HCT116 (cell line): ENCODE measurements at regions not wholly inside any gene's neighbourhood (a gene's known extent, or its start where the extent isn't known, plus 50 kb on each side); places are given as distances from the start of the nearest gene placed in this dataset.

Source experiments
- ATAC-seq: fragments of 200-7000 bp; cut with Tn5 transposase; 2 replicates; pipeline ENCODE4 v1.9.1; 2020; ENCODE audit warnings: mild to moderate bottlenecking, moderate library complexity
- BruUV-seq: library from RNA; stranded (reverse); fragments of 400-500 nt; replicated peaks from 2 replicates; lab custom pipeline; 2021; lab: Mats Ljungman, UMichigan
- CTCF ChIA-PET: fragments of 300-600 bp; sonication (Branson Sonifier 250); formaldehyde crosslinking; loops from one replicate; lab custom pipeline; 2021; ENCODE audit warnings: antibody characterized with exemption; lab: Charles Lee
- POLR2A ChIA-PET: fragments of 300-600, 350-600 bp; sonication (Branson Sonifier 250); formaldehyde crosslinking; loops from one replicate; lab custom pipeline; 2021; ENCODE audit warnings: antibody characterized with exemption; lab: Charles Lee
- RAD21 ChIA-PET, 2 experiments: fragments of 300-600 bp; sonication (Branson Sonifier 250); formaldehyde crosslinking; loops; one replicate each; lab custom pipeline; 2023; ENCODE audit warnings: low total read pairs in 2 of 2; ENCODE audit not compliant: uncharacterized antibody in 2 of 2, unreplicated experiment in 2 of 2, low non-redundant PET in 1 of 2; lab: Charles Lee
- DNase-seq: peaks from one replicate; pipeline ENCODE4 v3.0.0-alpha.2; 2010; ENCODE audit warnings: low read depth, low spot score
- H2AFZ ChIP-seq: fragments of 200-600 bp; shearing (Covaris generic), sonication (generic); 2 replicates; pipeline ENCODE4 v1.6.1; 2017; ENCODE audit warnings: low read depth, mixed run types, mixed read lengths, antibody characterized with exemption, low read length; ENCODE audit not compliant: poor library complexity, severe bottlenecking
- H3K27ac ChIP-seq: 2 replicates; pipeline ENCODE4 v1.5.1; 2012; ENCODE audit warnings: low read depth, low read length
- H3K27me3 ChIP-seq: fragments of 200-600 bp; sonication (generic); 2 replicates; pipeline ENCODE4 v1.6.1; 2016; ENCODE audit warnings: mixed run types, low read length, mixed read lengths; ENCODE audit not compliant: insufficient read depth
- H3K36me3 ChIP-seq, 2 experiments: fragments of 200-500 bp in 1 of 2; fragments of 200-600 bp in 1 of 2; sonication (Bioruptor generic) in 1 of 2; sonication (generic) in 1 of 2; 2 replicates each; pipeline versions ENCODE4 v1.5.1 to v1.6.1; 2014 to 2016; ENCODE audit warnings: low read length in 2 of 2, inconsistent platforms in 1 of 2, mixed read lengths in 1 of 2, mixed run types in 1 of 2; ENCODE audit not compliant: insufficient read depth in 2 of 2, control insufficient read depth in 1 of 2
- H3K4me1 ChIP-seq, 2 experiments: fragments of 200-600 bp in 1 of 2; sonication (generic) in 1 of 2; 2 replicates each; pipeline versions ENCODE4 v1.5.1 to v1.6.1; 2012 to 2017; ENCODE audit warnings: low read length in 2 of 2, inconsistent platforms in 1 of 2, mild to moderate bottlenecking in 1 of 2, mixed read lengths in 1 of 2, mixed run types in 1 of 2, moderate library complexity in 1 of 2; ENCODE audit not compliant: insufficient read depth in 2 of 2, control insufficient read depth in 1 of 2
- H3K4me2 ChIP-seq: fragments of 200-600 bp; sonication (generic); 2 replicates; pipeline ENCODE4 v1.6.1; 2017; ENCODE audit warnings: mixed run types, low read length, mixed read lengths
- H3K4me3 ChIP-seq, 2 experiments: fragments of 200-600 bp in 1 of 2; sonication (generic) in 1 of 2; replicated peaks in 1 of 2; 2 replicates each; pipeline ENCODE4 v1.5.1; 2011 to 2016; ENCODE audit warnings: low read length in 2 of 2, control low read depth in 1 of 2, low read depth in 1 of 2, mild to moderate bottlenecking in 1 of 2, mixed read lengths in 1 of 2, mixed run types in 1 of 2
- H3K79me2 ChIP-seq: fragments of 200-600 bp; sonication (generic); 2 replicates; pipeline ENCODE4 v1.6.1; 2017; ENCODE audit warnings: mild to moderate bottlenecking, mixed run types, low read length, moderate library complexity, mixed read lengths; ENCODE audit not compliant: insufficient read depth
- H3K9ac ChIP-seq: fragments of 200-600 bp; sonication (generic); 2 replicates; pipeline ENCODE4 v1.6.1; 2016; ENCODE audit warnings: low read length, mixed read lengths
- H3K9me2 ChIP-seq: fragments of 200-600 bp; sonication (generic), shearing (Covaris generic); 2 replicates; pipeline ENCODE4 v1.6.1; 2017; ENCODE audit warnings: mixed run types, mild to moderate bottlenecking, moderate library complexity; ENCODE audit not compliant: insufficient read depth
- H3K9me3 ChIP-seq, 2 experiments: fragments of 200-500 bp in 1 of 2; fragments of 200-600 bp in 1 of 2; sonication (Bioruptor generic) in 1 of 2; sonication (generic) in 1 of 2; 2 replicates each; pipeline ENCODE4 v1.6.1; 2014 to 2017; ENCODE audit warnings: low read length in 2 of 2, mixed read lengths in 2 of 2, inconsistent platforms in 1 of 2, low read depth in 1 of 2, mild to moderate bottlenecking in 1 of 2, mixed run types in 1 of 2, moderate library complexity in 1 of 2; ENCODE audit not compliant: control insufficient read depth in 1 of 2, insufficient read depth in 1 of 2
- H4K20me1 ChIP-seq: fragments of 200-600 bp; sonication (generic), shearing (Covaris generic); 2 replicates; pipeline ENCODE4 v1.6.1; 2017; ENCODE audit warnings: mixed run types, mild to moderate bottlenecking, moderate library complexity; ENCODE audit not compliant: insufficient read depth
- CBX3 ChIP-seq: IDR thresholded peaks from 2 replicates; pipeline ENCODE4 v1.6.1; 2012; ENCODE audit warnings: low read depth
- CEBPB ChIP-seq: IDR thresholded peaks from 2 replicates; pipeline ENCODE4 v1.6.1; 2012; ENCODE audit warnings: low read depth
- EZH2 ChIP-seq: fragments of 200-600 bp; sonication (generic); IDR thresholded peaks from 2 replicates; pipeline ENCODE4 v1.6.1; 2017; ENCODE audit warnings: antibody characterized with exemption, mixed run types
- EZH2phosphoT487 ChIP-seq: fragments of 200-600 bp; IDR thresholded peaks from 2 replicates; pipeline ENCODE4 v1.6.1; 2018; ENCODE audit warnings: antibody characterized with exemption, borderline replicate concordance
- JUND ChIP-seq: IDR thresholded peaks from 2 replicates; pipeline ENCODE4 v1.6.1; 2012
- POLR2A ChIP-seq: IDR thresholded peaks from 2 replicates; pipeline ENCODE4 v1.7.0; 2011; ENCODE audit warnings: borderline replicate concordance; ENCODE audit not compliant: insufficient read depth, insufficient read length; ENCODE audit errors: extremely low read depth
- POLR2AphosphoS5 ChIP-seq: IDR thresholded peaks from 2 replicates; pipeline ENCODE4 v1.6.1; 2011; ENCODE audit warnings: mild to moderate bottlenecking, low read depth, low read length, moderate library complexity
- SP1 ChIP-seq: IDR thresholded peaks from 2 replicates; pipeline ENCODE4 v1.6.1; 2012; ENCODE audit warnings: low read depth
- SRF ChIP-seq: IDR thresholded peaks from 2 replicates; pipeline ENCODE4 v1.6.1; 2012; ENCODE audit warnings: low read depth
- TCF7L2 ChIP-seq: IDR thresholded peaks from 2 replicates; pipeline ENCODE4 v1.7.0; 2011; ENCODE audit warnings: borderline replicate concordance, inconsistent platforms; ENCODE audit not compliant: insufficient read depth, insufficient read length; ENCODE audit errors: extremely low read depth
- YY1 ChIP-seq: IDR thresholded peaks from 2 replicates; pipeline ENCODE4 v1.6.1; 2011; ENCODE audit warnings: low read length, low read depth, moderate library complexity, mild to moderate bottlenecking; ENCODE audit not compliant: insufficient replicate concordance; ENCODE audit errors: extremely low read depth
- ZBTB33 ChIP-seq: IDR thresholded peaks from 2 replicates; pipeline ENCODE4 v1.6.1; 2011; ENCODE audit warnings: mild to moderate bottlenecking, low read length, moderate library complexity; ENCODE audit not compliant: insufficient replicate concordance; ENCODE audit errors: extremely low read depth
- ZNF274 ChIP-seq: fragments of 200-500 bp; sonication (Bioruptor generic); IDR thresholded peaks from 2 replicates; pipeline ENCODE4 v1.6.1; 2014; ENCODE audit warnings: mild to moderate bottlenecking, low read depth, low read length, inconsistent platforms
- intact Hi-C: fragments of 100-400 bp; cut with micrococcal nuclease; formaldehyde crosslinking; loops from 2 replicates; pipeline ENCODE4 v1.10.0; 2022
- TF ChIP-seq, protein P1 (sequence below): IDR thresholded peaks from 2 replicates; pipeline ENCODE4 v1.6.1; 2012
- TF ChIP-seq, protein P2 (sequence below), 3 experiments: fragments of 200-600 bp in 1 of 3; sonication (generic) in 1 of 3; IDR thresholded peaks in 2 of 3; conservative IDR thresholded peaks in 1 of 3; 2 replicates each; pipeline ENCODE4 v1.5.1; 2012 to 2017; ENCODE audit warnings: low read depth in 2 of 3, low read length in 2 of 3, antibody characterized with exemption in 1 of 3, borderline replicate concordance in 1 of 3, control low read depth in 1 of 3, mild to moderate bottlenecking in 1 of 3, mixed read lengths in 1 of 3, mixed run types in 1 of 3, moderate library complexity in 1 of 3; ENCODE audit not compliant: insufficient read depth in 1 of 3

GRCh38 chr20:20897922-20898321 lies 185.5 kb upstream of the RALGAPA2 start:
- H3K9me2 ChIP-seq = no peaks in the 10 kb centered on the region
- no peak overlapping the region for H3K4me2 ChIP-seq
- RAD21 ChIA-PET = no interaction called here
- CTCF ChIA-PET = no interaction called here
- no peak for DNase-seq
- H3K36me3 ChIP-seq = no peaks in the 10 kb centered on the region
- no peaks in the 10 kb centered on the region for H3K4me1 ChIP-seq
- H4K20me1 ChIP-seq = no peaks in the 10 kb centered on the region
- intact Hi-C loops = no loop called here
- ATAC-seq = no peak
- H3K27ac ChIP-seq = no peak overlapping the region
- H2AFZ ChIP-seq = no peak overlapping the region
- no peak overlapping the region for H3K9ac ChIP-seq
- no TSS peak for BruUV-seq
- POLR2A ChIA-PET = no interaction called here
- no peaks in the 10 kb centered on the region for H3K79me2 ChIP-seq
- TF ChIP-seq, protein P1, sequence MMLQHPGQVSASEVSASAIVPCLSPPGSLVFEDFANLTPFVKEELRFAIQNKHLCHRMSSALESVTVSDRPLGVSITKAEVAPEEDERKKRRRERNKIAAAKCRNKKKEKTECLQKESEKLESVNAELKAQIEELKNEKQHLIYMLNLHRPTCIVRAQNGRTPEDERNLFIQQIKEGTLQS = no peak
- TF ChIP-seq ZBTB33 (no peak), SP1 (no peak), CBX3 (no peak), SRF (no peak), ZNF274 (no peak), CEBPB (no peak), YY1 (no peak), POLR2AphosphoS5 (no peak), EZH2phosphoT487 (no peak), EZH2 (no peak), POLR2A (no peak), JUND (no peak), TCF7L2 (no peak)
- TF ChIP-seq, protein P2, sequence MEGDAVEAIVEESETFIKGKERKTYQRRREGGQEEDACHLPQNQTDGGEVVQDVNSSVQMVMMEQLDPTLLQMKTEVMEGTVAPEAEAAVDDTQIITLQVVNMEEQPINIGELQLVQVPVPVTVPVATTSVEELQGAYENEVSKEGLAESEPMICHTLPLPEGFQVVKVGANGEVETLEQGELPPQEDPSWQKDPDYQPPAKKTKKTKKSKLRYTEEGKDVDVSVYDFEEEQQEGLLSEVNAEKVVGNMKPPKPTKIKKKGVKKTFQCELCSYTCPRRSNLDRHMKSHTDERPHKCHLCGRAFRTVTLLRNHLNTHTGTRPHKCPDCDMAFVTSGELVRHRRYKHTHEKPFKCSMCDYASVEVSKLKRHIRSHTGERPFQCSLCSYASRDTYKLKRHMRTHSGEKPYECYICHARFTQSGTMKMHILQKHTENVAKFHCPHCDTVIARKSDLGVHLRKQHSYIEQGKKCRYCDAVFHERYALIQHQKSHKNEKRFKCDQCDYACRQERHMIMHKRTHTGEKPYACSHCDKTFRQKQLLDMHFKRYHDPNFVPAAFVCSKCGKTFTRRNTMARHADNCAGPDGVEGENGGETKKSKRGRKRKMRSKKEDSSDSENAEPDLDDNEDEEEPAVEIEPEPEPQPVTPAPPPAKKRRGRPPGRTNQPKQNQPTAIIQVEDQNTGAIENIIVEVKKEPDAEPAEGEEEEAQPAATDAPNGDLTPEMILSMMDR (IDR thresholded peaks at IDR 0.05 in 2 of 3, conservative IDR thresholded peaks at IDR 0.05 in 1 of 3; ENCODE audit: borderline replicate concordance in 1 of 3, insufficient read depth in 1 of 3, low read depth in 2 of 3, low read length in 2 of 3) = no peak
- H3K4me3 ChIP-seq = no peak overlapping the region
- no peaks in the 10 kb centered on the region; the same call in 1 of the 2 replicates for H3K27me3 ChIP-seq
- H3K9me3 ChIP-seq = no peaks in the 10 kb centered on the region
